ENCODE measurements at regions not wholly inside any gene's neighbourhood (a gene's known extent, or its start where the extent isn't known, plus 50 kb on each side); places are given as distances from the start of the nearest gene placed in this dataset.

DNA sequence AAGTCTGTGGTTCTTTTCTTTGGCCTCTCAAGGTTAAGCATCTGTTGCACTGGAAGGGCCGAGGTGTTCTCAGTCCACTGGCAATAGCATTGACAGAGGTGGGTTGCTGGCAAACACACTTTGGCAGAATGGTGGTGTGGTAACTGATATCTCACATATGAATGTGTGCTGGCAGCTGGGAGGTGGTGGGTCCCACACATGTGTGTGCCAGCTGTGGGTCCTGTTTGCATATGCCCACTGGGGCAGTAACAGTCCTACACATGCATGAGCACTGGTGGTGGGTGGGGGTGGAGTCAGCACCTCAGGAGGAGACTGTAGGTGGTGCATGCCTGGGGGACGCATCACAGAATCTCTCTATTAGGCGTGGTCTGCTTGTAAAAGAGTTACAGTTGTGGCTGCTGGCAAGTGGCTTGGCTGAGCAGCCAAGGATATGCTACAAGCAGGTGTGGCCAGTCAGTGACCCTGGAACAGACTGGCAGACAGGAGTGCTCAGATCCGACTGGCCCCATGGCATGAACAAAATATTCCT, 934.3 kb downstream of the GRIK2 start:
- intact Hi-C loops (cut with DNase I): no loop called here
- Histone ChIP-seq H3K4me3 (no peak overlapping the region), H3K36me3 (no peaks in the 10 kb centered on the region), H3K27me3 (no peaks in the 10 kb centered on the region), H3K27ac (no peak overlapping the region), H3K4me1 (no peaks in the 10 kb centered on the region), H3K9me3 (no peaks in the 10 kb centered on the region)
- DNase-seq (no peak), ATAC-seq (no peak)
- WGBS (ENCODE audit: insufficient coverage, low coverage, low lambda C conversion rate, missing lambda C conversion rate): 66% methylated on average over 3 of the region's 4 CpGs
- TF ChIP-seq CTCF (IDR thresholded peaks at IDR 0.05): no peak
- TF ChIP-seq POLR2A (IDR thresholded peaks at IDR 0.05): no peak

GRCh38 chr6:102313699-102314098, 920.2 kb downstream of the GRIK2 start:
- DNase-seq (no peak), ATAC-seq (no peak)
- H3K4me1 ChIP-seq: no peaks in the 10 kb centered on the region
- no peaks in the 10 kb centered on the region for H3K36me3 ChIP-seq
- 24% methylated on average over 1 of the region's 1 CpG for WGBS (ENCODE audit: insufficient coverage, low coverage, low lambda C conversion rate, missing lambda C conversion rate)
- no peaks in the 10 kb centered on the region for H3K9me3 ChIP-seq
- no peak for TF ChIP-seq POLR2A (IDR thresholded peaks at IDR 0.05)
- TF ChIP-seq CTCF (IDR thresholded peaks at IDR 0.05): no peak
- intact Hi-C loops (cut with DNase I): no loop called here
- no peak overlapping the region for H3K27ac ChIP-seq
- no peaks in the 10 kb centered on the region for H3K27me3 ChIP-seq
- H3K4me3 ChIP-seq: no peak overlapping the region

DNA sequence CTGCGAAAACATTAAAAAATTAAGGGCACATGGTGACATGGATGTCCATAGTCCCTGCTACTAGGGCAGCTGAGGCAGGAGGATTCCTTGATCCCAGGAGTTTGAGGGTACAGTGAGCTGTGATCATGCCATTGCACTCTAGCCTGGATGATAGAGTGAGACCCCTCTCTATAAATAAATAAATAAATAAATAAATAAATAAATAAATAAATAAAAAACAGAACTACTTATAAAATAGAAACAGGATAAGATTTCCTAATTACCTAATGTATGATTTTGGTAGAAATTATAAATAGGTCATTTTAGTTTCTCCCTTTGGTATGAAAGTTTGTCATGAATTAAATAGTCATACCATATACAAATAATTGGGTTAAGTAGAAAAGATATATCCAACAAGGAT, 916.2 kb downstream of the GRIK2 start:
- Histone ChIP-seq H3K9me3 (no peaks in the 10 kb centered on the region), H3K4me3 (no peak overlapping the region), H3K27ac (no peak overlapping the region), H3K4me1 (no peaks in the 10 kb centered on the region), H3K27me3 (no peaks in the 10 kb centered on the region), H3K36me3 (no peaks in the 10 kb centered on the region)
- intact Hi-C loops (cut with DNase I): no loop called here
- ATAC-seq (no peak), DNase-seq (no peak)
- 83% methylated on average over 1 of the region's 1 CpG for WGBS (ENCODE audit: insufficient coverage, low coverage, low lambda C conversion rate, missing lambda C conversion rate)
- TF ChIP-seq CTCF (IDR thresholded peaks at IDR 0.05) (no peak), POLR2A (IDR thresholded peaks at IDR 0.05) (no peak)

DNA sequence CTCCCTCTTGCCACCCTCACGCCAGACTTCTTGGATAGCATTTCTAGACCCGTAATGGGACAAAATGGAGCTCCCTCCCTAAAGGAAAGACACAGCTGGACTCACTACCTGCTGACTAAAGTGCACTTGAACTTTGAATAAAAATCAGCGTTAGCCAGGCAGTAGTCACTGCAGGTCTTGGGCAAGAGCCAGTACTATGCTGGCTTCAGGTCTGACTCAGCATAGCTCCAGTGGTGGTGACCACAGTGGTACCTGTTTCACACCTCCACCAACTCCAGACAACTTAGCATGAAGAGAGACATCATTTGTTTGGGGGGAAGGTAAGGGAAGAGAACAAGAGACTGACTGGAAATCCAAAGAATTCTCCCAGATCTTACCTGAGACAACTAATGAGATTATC, 906.8 kb downstream of the GRIK2 start:
- TF ChIP-seq POLR2A (IDR thresholded peaks at IDR 0.05) (no peak), CTCF (IDR thresholded peaks at IDR 0.05) (no peak)
- ATAC-seq (no peak), DNase-seq (no peak)
- Histone ChIP-seq H3K4me1 (no peaks in the 10 kb centered on the region), H3K27ac (no peak overlapping the region), H3K27me3 (no peaks in the 10 kb centered on the region), H3K36me3 (no peaks in the 10 kb centered on the region), H3K4me3 (no peak overlapping the region), H3K9me3 (no peaks in the 10 kb centered on the region)
- WGBS (ENCODE audit: insufficient coverage, low coverage, low lambda C conversion rate, missing lambda C conversion rate): 25% methylated on average over 3 of the region's 3 CpGs
- intact Hi-C loops (cut with DNase I): no loop called here

- Histone ChIP-seq H3K4me1 (no peaks in the 10 kb centered on the region), H3K27ac (no peak overlapping the region), H3K36me3 (no peaks in the 10 kb centered on the region), H3K4me3 (no peak overlapping the region), H3K9me3 (no peaks in the 10 kb centered on the region), H3K27me3 (no peaks in the 10 kb centered on the region)
- no peak for TF ChIP-seq CTCF (IDR thresholded peaks at IDR 0.05)
- no peak for TF ChIP-seq POLR2A (IDR thresholded peaks at IDR 0.05)
- ATAC-seq (no peak), DNase-seq (no peak)
- intact Hi-C loops (cut with DNase I): no loop called here
These were observed 904.5 kb downstream of the GRIK2 start for GRCh38 chr6:102298051-102298450.
